Erythroblast (primary cell): ENCODE measurements at regions not wholly inside any gene's neighbourhood (a gene's known extent, or its start where the extent isn't known, plus 50 kb on each side); places are given as distances from the start of the nearest gene placed in this dataset.

Experiments
- GATA1 ChIP-seq: IDR thresholded peaks from 2 replicates; pipeline ENCODE4 v1.6.1; 2011; ENCODE audit warnings: low read depth, mild to moderate bottlenecking, control low read depth, low read length, moderate library complexity
- POLR2A ChIP-seq: IDR thresholded peaks from 2 replicates; pipeline ENCODE4 v1.6.1; 2011; ENCODE audit warnings: mild to moderate bottlenecking, low read length

- TF ChIP-seq POLR2A: no peak
- TF ChIP-seq GATA1: no peak
These were observed 703.1 kb upstream of the FZD8 start for GRCh38 chr10:36345175-36345533.
